GOT3 (cell line): ENCODE measurements at regions not wholly inside any gene's neighbourhood (a gene's known extent, or its start where the extent isn't known, plus 50 kb on each side); places are given as distances from the start of the nearest gene placed in this dataset.

Source experiments
- DNase-seq: peaks from one replicate; lab custom pipeline; 2025; ENCODE audit warnings: mixed read lengths; lab: John Stamatoyannopoulos, UW

DNA sequence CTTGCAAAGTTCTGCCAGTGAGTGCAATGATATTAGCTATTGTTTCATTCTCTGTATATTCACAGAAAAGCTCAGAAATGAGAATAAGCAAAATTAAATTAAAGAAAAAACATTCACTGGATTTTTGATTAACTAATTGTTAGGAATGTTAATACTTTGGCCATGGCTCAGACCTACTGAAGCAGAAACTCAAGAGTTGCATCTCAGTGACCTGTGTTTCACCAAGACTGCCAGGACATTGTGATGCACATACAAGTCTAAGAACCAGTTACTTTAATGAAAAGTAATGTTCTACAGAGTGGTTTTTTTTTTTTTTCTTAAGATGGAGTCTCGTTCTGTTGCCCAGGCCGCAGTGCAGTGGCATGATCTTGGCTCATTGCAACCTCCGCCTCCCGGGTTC is 464.9 kb upstream of the NMUR2 start:
- DNase-seq: no peak

DNA sequence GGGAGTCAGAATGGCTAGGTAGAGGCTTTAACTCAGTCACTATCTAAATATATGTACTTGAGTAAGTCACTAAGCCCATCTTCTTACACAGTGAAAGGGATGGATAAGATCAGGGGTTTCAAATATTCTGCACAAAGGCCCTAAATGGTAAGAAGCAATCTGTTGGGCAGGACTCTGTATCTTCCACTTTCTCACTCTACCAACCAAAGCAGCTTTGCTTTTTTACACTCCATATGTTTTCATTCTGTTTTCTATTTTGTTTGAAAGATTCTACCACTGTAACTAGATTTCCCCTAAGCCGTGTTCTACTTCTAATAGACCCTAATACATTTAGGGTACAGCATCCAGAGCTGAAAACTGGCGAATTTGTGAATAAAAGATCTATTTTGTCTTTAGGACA is 477.5 kb upstream of the NMUR2 start:
- DNase-seq: no peak

DNA sequence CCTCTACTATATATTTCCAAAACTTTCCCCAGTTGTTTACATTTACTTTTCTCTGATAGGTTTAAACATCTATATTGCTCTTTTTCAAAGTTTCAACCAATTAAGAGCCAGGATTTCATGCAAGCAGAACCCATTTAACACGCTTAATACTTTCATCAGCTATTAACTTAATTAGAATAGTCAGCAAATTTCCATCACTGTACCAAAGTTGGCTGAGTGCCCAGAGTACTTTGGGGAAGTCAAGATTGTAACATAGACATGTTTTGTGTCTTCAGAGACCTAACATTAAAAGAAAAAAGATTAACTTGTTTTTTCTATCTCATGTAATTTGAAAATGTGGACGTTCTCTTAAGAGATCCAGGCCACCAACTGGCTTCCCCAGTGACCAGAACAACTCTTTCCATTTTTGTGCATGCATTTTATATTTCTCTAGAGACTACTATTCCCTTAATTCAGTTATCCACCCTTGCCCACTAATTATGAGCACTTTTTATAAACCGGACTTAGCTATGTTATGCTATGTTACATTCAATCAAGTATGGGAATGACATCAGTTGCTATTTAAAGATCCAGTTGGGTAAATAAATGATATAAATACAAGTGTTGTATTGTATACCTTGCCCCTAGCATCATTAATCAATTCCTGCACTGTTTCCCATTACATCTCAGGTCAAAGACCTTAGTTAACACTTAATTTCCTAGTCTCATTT is 478.1 kb upstream of the NMUR2 start:
- DNase-seq: no peak

DNA sequence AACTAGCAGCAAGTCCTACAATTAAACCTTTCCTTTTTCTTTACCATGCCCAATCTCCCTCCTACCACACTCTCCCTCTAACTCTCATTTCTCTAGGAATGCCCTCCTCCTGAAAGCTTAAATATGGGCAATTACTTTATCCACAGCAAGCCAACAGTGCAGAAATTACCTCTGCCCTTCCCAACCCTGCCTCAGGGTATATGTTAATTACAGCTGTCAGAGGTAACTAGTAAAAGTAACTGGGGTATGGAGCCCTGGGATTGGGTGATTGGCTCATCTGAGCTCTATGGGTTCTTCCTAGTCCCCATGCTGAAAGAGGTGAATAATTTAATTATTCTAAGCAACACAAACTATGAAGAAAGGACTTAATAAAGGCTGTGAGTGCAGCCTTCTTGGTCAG is 478.9 kb upstream of the NMUR2 start:
- DNase-seq: no peak

DNA sequence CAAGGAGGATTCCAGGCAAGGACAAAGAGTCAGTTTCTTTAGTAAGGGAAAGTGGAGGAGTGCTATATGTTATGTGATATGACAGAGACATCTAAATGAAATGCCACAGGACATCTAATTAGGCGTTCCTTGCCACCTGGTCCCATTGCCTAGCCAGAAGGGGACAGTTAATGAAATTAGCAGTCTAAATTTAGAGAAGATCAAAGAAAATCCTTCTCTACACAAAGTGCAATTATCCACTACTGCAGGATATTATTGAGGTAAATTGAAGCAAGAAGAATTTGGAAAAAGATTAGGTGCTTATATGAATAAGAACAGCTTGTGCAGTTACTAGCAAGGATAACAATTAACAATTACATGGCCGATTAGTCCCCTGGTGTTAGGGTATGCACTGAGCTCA is 495.3 kb upstream of the NMUR2 start:
- no peak for DNase-seq

DNA sequence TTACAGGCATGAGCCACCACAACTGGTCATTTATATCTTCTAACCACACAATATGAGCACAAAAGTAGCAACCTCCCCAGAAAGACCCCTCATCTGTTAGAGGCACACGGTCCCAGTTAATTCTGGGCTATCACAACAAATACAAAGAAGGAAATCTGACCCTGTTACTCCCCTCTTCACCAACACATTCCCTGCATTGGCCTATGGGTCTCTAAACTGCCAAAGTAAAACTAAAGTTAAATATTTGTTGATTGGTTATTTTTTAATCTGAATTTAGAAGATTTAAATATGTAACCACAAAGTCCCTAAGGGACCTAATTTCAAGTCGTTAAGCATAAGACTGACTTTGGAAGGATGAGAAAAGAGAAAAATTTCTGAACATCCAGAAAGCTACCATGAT is 496.7 kb upstream of the NMUR2 start:
- DNase-seq: no peak

DNA sequence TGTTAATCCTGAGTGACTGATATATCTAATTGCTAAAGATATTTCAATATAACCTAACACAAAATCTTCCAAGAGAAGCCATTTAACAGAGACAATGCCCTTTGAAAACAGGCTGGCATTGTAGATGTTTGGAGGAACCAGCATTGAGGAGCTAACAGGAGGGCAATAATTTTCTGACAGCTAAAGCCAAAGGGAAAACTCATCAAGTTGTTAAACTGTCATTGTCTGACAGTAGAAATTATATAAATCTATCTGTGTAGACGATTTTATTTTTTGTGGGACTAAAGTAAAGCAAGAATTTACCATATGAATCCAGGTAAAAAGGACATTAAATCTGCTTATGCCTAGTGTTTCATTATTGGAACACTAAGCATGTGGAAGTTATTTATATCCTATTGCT is 500.2 kb upstream of the NMUR2 start:
- no peak for DNase-seq

DNA sequence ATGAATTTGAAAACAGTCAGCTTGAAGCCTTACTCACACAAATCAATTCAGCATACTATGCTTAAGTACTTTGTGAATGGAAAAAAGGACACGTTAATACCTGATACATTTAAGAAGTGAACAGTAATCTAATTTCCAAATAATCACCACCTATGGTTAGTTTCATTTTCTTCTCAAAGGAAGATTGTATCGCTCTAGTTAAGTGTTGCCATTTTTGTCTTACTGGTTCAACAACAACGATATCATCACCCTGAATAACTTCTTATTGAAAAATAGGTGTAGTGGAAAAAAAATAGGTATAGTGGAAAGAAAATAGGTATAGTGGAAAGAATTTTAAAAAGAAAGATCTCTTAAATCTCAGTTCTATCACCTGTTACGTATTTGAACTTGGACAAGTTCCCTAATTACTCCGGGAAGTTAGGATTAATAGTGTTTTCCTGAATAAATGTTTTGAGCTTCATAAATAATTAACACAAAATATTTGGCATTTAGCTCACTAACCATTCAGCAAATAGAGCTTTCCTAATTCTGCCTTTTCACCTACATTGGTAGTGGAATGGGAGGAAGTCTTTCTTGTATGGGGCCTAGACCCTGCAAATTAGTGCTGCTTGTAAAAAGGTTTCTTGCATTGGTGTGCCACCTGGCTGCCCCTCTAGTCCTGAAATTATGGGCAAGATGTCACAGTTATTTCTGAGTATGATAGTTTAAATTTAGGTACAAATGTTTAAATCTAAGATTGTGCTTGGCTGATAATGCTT is 502.6 kb upstream of the NMUR2 start:
- DNase-seq: no peak

DNA sequence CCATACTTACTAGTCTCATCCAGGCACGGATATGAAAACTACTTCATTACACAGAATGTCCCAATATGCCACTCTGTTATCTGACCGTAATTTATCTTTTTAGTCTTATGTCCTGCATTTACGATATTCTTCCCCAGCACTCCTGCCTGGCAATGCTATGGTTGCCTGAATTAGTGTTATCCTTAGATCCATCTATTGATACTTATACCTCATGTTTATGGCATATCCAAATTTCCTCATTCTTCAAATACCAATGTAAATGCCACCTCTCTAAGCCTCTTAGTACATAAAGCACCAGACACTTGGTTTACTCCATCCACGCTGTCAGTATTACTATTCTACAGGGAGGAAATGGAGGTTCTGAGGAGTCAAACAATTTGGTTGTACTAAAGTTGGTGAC is 507.8 kb upstream of the NMUR2 start:
- DNase-seq: no peak

DNA sequence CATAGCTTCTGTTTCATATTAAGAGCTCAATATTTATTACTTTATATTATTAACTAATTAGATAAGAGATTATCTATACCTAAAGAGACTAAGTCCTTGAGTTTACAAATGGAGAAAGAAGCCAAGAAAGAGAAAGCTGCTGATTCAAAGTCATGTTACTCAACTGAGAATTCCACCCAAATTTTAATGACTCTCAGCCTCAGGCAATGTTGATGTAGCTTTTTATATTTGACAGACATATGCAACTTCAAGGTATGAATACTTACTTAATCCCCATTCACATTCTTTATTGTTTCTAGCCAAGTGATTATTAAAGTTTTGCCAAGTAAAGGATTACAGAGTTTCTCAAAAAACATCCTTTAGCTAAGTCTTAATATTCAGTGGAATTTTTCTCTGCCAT is 527.5 kb upstream of the NMUR2 start:
- DNase-seq: no peak

DNA sequence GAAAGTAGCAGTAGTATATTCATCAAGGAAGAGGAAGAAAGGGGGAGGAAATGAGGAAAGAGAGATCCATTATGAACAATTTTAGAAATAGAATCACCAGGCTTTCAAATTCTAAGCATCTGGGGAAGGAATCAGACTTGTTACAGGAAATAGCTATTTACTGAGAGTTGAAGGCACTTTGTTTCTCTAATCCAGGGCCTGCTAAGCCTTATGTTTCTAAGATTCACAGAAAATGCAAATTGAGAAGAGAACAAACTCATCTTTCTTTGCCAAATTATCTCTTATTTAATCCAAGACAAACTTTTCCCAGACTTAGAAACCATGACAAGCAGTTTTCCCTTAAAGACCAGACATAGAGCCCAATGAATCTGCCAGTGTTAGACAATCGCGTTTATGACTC is 528.0 kb upstream of the NMUR2 start:
- no peak for DNase-seq

DNA sequence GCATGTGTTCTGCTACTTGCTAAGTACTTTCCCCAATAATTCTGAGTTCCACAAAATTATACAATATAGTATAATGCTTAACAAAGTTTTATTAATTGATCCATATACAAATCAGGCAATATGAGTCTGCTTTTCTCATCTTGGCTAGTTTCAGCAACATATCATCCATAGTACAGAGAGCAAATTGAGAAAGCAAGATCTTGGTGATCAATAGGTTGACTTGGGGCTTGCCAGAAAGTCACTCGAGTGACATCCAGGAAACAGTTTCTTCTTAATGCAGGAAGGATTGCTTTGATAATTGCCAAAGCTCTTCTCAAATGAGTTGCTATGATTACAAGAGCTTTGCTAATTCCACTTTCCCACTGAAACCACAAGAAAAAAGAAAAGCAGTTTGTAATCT is 533.6 kb upstream of the NMUR2 start:
- no peak for DNase-seq

DNA sequence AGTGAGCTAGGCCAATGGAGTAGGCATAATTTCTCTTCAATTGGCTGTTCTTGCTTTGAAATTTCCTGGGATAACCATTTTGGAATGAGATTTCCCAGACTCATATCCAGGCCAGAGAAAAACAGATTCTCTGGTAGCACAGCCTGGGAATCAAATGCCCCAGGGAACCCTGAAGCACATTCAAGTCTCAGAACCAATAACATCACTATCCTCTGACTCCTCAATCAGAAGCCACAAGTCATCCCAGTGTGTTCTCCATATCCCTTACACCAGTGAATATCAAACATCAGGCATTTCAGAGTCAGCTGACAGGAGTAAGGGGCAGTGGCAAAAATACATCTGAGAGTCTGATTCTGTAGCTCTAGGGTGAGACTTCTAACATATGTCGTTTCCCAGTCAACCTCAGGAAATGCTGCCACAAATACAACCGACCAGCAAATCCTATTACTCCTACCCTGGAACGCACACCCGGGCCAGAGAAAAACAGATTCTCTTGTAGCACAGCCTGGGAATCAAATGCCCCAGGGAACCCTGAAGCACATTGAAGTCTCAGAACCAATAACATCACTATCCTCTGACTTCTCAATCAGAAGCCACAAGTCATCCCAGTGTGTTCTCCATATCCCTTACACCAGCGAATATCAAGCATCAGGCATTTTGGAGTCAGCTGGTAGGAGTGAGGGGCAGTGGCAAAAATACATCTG is 537.7 kb upstream of the NMUR2 start:
- DNase-seq: no peak

DNA sequence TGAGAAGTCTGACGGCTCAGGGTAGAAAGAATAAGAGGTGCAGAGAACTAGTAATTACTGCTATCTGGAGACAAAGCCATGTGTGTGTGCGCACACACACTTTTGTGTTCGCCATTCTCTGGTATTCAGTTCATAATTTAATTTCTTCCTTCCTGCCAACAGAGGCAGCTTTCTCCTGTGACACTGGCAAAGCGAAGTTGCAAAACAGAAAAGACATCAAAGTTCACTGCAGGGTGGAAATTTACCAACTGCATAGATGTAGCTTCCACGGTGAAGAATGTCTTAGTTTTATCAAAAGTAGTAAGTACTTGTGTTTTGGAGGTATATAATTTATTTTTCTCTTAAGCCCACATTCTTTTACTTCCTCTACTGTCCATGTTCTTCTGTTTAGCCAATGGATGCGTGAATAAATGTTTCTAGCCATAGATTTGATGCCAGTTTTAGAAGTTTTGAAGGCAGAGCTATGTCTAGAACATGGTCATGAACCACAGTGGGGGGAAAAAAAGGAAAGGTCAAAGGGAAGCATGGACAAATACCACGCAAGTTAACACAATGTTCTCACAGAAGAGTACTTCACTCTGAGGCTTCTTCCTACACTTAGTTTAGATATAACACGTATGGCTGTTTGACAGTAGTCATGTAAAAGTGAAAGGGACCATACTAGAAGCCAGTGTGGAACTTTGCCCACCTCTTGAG is 536.5 kb upstream of the GRIA1 start:
- no peak for DNase-seq

DNA sequence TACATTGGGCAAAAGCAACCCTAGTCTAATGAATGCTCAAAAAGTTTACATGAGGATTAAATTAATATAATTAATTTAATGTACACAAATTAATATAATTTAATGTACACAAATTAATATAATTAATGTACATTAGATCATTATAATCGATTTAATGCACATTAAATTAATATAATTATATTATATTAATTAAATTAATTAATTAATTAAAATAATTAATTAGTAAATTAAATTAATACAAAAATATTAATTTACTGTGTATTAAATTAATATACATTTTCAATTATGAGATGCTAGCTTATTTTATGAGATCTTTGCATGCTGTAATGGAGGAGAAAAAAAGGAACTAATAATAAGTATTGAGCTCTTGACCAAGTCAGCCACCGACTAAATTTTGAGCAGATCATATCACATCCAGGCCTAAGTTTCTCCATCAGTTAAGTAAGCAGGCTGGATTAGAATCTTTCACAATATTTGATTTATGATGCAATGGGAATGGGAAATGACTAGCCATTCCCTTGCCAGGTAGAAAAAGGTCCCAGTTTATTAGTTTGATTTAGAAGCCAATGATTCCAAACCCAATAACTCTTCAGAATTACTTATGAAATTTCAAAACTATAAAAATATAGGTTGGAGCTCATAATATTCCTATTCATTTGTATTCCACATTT is 533.4 kb upstream of the GRIA1 start:
- DNase-seq: no peak

DNA sequence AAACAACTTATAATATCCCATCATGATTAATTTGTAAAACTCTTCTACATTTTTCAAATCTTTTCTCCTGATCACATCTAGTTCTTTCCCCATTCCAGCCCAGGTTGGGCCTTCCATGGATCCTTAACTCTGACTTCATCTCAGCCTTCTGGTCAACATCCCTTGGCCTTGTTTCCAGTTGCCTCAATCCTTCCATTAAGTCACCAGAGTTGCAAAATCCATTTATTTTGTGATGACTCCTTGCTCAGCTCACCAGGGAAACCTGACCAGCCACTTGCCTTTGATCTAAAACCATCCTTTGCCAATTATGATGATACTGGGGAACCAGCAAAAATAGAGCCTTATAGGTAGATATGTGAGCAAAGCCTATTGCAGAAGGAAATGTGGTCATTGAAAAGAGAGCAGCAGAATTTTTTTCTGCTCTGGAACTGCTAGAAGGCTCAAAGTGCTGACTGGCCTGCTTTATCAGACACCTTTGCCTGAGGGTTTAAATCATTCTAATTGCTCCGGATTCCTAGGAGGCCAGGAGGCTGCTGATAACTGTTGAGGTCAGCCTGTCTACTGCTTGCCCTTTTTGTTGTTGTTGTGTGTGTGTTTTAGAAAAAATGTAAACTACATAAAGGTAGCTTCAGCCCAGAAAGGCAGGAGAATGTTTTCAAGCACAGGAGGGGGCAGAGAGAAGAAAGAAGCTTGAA is 512.2 kb upstream of the GRIA1 start:
- DNase-seq: no peak

DNA sequence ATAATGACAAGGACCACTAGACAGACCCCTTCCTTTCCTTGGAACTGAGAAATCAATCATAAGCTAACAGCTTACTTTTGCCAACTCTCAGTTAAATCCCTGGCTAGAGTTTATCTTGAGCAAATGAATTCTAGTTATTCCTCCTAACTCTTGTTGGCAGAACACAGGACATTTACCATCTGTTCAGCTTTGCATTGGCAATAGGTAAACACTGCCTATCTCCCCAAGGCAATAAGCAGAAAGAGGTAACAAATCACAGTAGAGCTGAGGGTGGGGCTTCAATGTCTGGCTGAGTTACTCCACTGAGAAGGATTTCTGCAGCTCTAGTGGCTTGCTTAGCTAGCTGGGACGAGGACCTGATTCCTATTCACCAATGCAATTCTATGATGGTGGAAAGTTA is 503.3 kb upstream of the GRIA1 start:
- DNase-seq: no peak

DNA sequence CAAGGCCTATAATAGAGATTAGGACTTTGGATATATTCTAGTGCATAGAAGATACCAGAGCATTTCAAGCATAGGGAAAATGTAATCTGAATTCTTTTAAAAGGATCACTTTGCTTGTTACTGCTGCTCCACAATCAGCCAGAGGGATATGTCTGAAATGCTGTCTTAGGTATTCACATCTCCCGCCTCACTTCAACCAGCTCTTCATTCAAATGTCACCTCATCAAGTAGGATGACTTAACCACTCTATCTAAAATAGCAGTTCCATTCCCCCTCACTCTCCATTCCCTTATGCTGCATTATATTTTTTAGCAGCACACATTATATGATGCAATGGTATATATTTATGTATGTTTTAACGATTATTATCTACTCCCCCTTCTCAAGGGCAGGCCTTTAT is 500.3 kb upstream of the GRIA1 start:
- no peak for DNase-seq

DNA sequence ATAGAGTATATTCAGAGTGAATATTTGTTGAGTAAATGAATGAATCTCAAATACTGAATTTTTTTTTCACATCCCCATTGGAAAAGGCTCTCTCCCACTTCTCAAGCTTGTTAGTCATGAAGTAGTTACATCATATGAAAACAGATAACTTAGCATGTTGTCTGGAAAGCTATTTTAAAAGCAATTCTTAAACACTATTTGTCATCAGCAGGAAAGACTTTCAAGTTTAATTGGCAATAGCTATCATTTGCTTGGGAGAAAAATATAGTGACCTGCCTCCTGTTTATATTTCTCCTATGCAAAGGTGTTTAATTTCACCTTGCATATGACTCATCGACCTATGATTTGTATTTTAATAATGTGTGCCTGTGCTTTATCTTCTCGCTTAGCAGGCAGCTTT is 499.8 kb upstream of the GRIA1 start:
- no peak for DNase-seq

DNA sequence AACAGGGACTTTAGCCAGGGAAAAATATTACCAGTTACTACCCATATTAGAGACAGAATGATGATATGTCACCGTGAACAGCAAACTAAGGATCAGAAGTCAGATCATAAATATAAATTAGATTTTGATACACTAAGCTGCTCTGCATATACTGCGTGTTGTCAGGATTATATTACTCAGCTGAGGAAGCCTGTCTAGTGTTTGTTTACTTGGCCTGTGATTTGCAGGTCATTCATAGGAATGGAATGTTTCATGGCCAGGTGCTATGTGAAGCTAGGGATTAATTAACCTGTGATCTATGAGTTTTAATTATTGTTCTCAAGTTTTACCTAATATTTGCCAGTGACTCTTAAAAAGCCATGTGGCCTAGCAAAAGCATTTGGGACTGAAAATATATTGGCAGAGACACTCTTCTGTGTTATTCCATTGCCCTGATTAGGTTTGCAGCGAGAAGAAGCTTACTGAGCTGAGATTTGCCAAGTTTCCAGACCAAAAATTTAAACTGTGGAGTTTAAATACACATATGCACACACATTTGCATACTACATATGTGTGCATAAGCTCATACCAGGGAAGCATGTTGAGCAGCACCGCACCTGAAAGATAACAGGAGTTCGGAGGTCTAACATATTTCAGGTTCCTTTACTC is 496.3 kb upstream of the GRIA1 start:
- DNase-seq: no peak

DNA sequence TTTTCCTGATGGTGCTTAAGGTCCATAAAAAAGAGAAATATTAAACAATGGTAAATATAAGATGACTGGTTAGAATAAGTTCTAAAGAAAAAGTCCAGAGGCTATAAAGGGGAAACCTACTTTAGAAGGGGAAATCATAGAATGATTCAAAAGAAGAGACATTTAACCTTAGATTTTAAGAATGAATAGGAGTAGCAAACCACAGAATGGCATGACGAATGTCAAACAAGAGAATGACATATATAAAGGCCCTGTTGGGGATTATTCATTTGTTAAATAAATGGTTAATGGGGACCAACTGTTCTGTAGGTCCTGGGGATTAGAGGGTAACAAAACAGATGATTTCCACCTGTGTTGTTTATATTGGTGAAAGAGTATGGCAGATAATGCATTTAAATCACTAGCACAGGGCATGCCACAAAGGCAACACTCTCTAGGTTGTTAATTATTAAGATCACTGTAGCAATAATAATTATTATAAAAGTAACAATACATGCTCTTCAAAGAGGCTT is 495.2 kb upstream of the GRIA1 start:
- no peak for DNase-seq
